HCT116 (cell line): ENCODE measurements at regions not wholly inside any gene's neighbourhood (a gene's known extent, or its start where the extent isn't known, plus 50 kb on each side); places are given as distances from the start of the nearest gene placed in this dataset.

Source experiments
- CTCF ChIP-seq, 3 experiments: fragments of 200-600 bp in 1 of 3; sonication (generic) in 1 of 3; IDR thresholded peaks in 2 of 3; conservative IDR thresholded peaks in 1 of 3; 2 replicates each; pipeline ENCODE4 v1.5.1; 2012 to 2017; ENCODE audit warnings: low read depth in 2 of 3, low read length in 2 of 3, antibody characterized with exemption in 1 of 3, borderline replicate concordance in 1 of 3, control low read depth in 1 of 3, mild to moderate bottlenecking in 1 of 3, mixed read lengths in 1 of 3, mixed run types in 1 of 3, moderate library complexity in 1 of 3; ENCODE audit not compliant: insufficient read depth in 1 of 3
- EZH2 ChIP-seq: fragments of 200-600 bp; sonication (generic); IDR thresholded peaks from 2 replicates; pipeline ENCODE4 v1.6.1; 2017; ENCODE audit warnings: antibody characterized with exemption, mixed run types
- EZH2phosphoT487 ChIP-seq: fragments of 200-600 bp; IDR thresholded peaks from 2 replicates; pipeline ENCODE4 v1.6.1; 2018; ENCODE audit warnings: antibody characterized with exemption, borderline replicate concordance
- POLR2A ChIP-seq: IDR thresholded peaks from 2 replicates; pipeline ENCODE4 v1.7.0; 2011; ENCODE audit warnings: borderline replicate concordance; ENCODE audit not compliant: insufficient read depth, insufficient read length; ENCODE audit errors: extremely low read depth
- POLR2AphosphoS5 ChIP-seq: IDR thresholded peaks from 2 replicates; pipeline ENCODE4 v1.6.1; 2011; ENCODE audit warnings: mild to moderate bottlenecking, low read depth, low read length, moderate library complexity
- REST ChIP-seq: IDR thresholded peaks from 2 replicates; pipeline ENCODE4 v1.6.1; 2012; ENCODE audit warnings: low read depth
- SP1 ChIP-seq: IDR thresholded peaks from 2 replicates; pipeline ENCODE4 v1.6.1; 2012; ENCODE audit warnings: low read depth
- SRF ChIP-seq: IDR thresholded peaks from 2 replicates; pipeline ENCODE4 v1.6.1; 2012; ENCODE audit warnings: low read depth
- YY1 ChIP-seq: IDR thresholded peaks from 2 replicates; pipeline ENCODE4 v1.6.1; 2011; ENCODE audit warnings: low read length, low read depth, moderate library complexity, mild to moderate bottlenecking; ENCODE audit not compliant: insufficient replicate concordance; ENCODE audit errors: extremely low read depth
- ZBTB33 ChIP-seq: IDR thresholded peaks from 2 replicates; pipeline ENCODE4 v1.6.1; 2011; ENCODE audit warnings: mild to moderate bottlenecking, low read length, moderate library complexity; ENCODE audit not compliant: insufficient replicate concordance; ENCODE audit errors: extremely low read depth
- ZNF274 ChIP-seq: fragments of 200-500 bp; sonication (Bioruptor generic); IDR thresholded peaks from 2 replicates; pipeline ENCODE4 v1.6.1; 2014; ENCODE audit warnings: mild to moderate bottlenecking, low read depth, low read length, inconsistent platforms

GRCh38 chr3:86162521-86162920 is 828.4 kb downstream of the VGLL3 start:
- TF ChIP-seq CTCF (IDR thresholded peaks at IDR 0.05 in 2 of 3, conservative IDR thresholded peaks at IDR 0.05 in 1 of 3; ENCODE audit: borderline replicate concordance in 1 of 3, insufficient read depth in 1 of 3, low read depth in 2 of 3, low read length in 2 of 3): no peak
- TF ChIP-seq ZNF274: no peak
- no peak for TF ChIP-seq YY1
- no peak for TF ChIP-seq EZH2phosphoT487
- TF ChIP-seq REST: no peak
- TF ChIP-seq SRF: no peak
- TF ChIP-seq POLR2AphosphoS5: no peak
- TF ChIP-seq ZBTB33: no peak
- no peak for TF ChIP-seq SP1
- no peak for TF ChIP-seq EZH2
- no peak for TF ChIP-seq POLR2A
